ENCODE measurements at regions not wholly inside any gene's neighbourhood (a gene's known extent, or its start where the extent isn't known, plus 50 kb on each side); places are given as distances from the start of the nearest gene placed in this dataset.

DNA sequence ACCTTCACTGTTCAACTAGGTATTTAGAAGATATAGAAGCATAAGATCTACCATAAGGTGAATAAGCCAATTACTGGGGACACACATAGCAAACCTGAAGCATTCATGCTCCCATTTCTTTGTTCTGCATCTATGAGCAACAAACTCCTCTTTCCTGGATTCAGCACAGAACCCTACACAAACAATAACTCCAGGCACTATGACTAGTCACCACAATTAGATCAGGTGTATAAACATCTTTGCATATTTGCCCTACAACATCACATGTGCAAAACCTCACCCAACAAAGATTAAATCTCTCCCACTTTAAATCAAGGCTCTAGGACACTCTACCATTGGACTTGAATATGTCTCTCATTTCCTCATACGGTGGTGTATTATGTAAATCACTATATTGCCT, 652.3 kb downstream of the EPHA7 start:
- TF ChIP-seq, protein P1, sequence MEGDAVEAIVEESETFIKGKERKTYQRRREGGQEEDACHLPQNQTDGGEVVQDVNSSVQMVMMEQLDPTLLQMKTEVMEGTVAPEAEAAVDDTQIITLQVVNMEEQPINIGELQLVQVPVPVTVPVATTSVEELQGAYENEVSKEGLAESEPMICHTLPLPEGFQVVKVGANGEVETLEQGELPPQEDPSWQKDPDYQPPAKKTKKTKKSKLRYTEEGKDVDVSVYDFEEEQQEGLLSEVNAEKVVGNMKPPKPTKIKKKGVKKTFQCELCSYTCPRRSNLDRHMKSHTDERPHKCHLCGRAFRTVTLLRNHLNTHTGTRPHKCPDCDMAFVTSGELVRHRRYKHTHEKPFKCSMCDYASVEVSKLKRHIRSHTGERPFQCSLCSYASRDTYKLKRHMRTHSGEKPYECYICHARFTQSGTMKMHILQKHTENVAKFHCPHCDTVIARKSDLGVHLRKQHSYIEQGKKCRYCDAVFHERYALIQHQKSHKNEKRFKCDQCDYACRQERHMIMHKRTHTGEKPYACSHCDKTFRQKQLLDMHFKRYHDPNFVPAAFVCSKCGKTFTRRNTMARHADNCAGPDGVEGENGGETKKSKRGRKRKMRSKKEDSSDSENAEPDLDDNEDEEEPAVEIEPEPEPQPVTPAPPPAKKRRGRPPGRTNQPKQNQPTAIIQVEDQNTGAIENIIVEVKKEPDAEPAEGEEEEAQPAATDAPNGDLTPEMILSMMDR (IDR thresholded peaks at IDR 0.05; ENCODE audit: extremely low read depth, missing control alignments), result no peak
- DNase-seq (ENCODE audit: low spot score), result no peak

DNA sequence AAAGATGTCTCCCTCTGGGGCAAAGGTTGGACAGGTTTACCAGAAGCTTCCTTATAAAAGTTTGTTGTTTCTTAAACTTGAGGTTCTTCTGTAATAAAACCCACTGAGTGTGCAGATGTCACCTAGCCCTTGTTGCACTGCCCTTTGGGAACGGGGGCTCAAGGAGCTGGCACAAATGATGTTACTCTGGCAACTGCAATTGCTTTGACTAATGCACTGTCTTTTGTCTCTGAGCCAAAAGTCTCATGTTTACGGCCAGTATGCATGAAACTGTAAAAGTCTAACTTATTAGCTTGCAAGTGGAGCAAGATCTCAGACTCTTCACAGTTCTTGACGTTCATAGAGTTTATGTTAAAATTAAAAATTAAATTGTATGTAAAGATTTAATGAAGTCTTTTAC, 655.7 kb downstream of the EPHA7 start:
- no peak for DNase-seq (ENCODE audit: low spot score)
- TF ChIP-seq, protein P1 (IDR thresholded peaks at IDR 0.05; ENCODE audit: extremely low read depth, missing control alignments), result no peak

DNA sequence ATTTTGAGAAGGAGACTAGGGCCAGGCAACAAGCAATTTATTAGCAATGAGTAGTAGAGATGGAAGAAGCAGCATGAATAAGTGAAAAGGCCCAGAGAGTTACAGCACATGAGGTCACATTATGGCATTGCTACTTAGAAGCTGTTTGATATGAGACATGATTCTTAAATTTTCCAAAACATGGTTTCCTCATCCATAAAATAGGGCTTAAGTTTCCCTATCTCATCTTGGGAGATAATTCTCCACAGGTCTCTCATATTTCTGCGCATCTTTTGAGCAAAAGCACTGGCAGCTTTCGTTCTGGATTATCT, 656.1 kb downstream of the EPHA7 start:
- TF ChIP-seq, protein P1 (IDR thresholded peaks at IDR 0.05; ENCODE audit: extremely low read depth, missing control alignments), result no peak
- DNase-seq (ENCODE audit: low spot score), result no peak

DNA sequence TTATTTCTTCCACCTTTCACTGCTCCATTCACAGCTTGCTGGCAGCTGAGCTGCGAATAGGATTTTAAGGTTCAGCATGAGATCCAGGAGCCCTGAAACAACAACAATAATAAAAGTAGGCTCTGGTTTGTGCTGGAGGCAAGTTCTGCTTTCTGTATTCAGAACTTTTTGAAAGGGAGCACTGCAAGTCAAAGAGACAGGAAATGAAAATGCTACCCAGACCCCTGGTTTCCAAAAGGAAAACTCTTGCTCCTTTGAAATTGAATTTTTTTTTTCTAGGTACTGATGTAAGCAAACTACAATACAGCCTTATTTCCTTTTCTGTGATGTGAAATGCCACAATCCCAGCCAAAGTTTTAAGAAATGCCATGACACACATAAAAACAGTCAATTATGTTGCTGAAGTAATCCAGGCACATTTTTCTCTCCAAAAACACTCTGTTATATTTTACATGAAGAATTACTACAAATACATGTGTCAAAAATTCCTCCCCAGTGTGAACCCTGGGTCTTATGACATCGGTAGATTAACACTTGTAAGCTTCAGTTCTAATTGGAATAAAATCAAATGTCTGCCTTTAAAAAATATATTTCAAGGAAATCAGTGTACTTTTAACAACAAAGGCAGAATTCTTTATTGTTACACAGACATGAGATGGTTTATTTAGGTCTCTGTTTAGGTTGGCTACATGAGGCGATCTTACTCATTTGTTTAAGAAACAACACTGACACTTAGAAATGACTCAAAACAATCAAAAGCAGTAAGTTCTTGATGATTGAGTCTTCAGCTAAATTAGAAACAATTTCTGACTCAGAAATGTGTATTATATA, 656.7 kb downstream of the EPHA7 start:
- DNase-seq (ENCODE audit: low spot score), result no peak
- TF ChIP-seq, protein P1 (IDR thresholded peaks at IDR 0.05; ENCODE audit: extremely low read depth, missing control alignments), result no peak

DNA sequence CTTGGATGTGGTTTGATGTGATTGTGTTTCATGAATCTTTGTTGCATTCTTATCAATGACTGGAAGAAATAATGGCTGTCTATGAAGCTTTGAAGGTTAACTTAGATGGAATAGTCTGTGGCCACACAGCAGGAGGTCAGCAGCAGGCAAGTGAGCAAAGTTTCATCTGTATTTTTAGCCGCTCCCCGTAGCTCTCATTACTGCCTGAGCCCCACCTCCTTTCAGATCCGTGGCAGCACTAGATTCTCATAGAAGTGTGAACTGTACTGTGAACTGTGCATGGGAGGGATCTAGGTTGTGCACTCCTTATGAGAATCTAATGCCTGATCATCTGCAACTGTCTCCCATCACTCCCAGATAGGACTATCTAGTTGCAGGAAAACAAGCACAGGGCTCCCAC, 660.2 kb downstream of the EPHA7 start:
- DNase-seq (ENCODE audit: low spot score), result no peak
- TF ChIP-seq, protein P1 (IDR thresholded peaks at IDR 0.05; ENCODE audit: extremely low read depth, missing control alignments), result no peak

DNA sequence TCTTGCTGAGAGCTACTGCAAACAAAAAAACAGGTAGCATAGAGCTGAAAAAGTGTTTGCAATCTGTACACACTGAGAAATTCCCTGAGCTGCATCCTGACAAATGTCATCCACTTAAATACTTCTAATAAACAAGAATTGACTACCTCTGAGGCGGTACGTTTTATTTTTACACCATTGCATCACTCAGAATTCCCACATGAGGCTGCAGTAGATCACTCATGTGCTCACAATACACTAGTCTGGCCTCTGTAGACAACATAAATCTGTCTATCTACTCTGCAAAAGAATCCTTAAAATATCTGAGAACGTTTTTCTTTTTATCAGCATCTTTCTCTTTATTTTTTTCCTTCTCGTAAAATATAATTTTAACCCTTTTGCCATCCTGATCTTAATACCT, 661.4 kb downstream of the EPHA7 start:
- TF ChIP-seq, protein P1 (IDR thresholded peaks at IDR 0.05; ENCODE audit: extremely low read depth, missing control alignments), result no peak
- no peak for DNase-seq (ENCODE audit: low spot score)

DNA sequence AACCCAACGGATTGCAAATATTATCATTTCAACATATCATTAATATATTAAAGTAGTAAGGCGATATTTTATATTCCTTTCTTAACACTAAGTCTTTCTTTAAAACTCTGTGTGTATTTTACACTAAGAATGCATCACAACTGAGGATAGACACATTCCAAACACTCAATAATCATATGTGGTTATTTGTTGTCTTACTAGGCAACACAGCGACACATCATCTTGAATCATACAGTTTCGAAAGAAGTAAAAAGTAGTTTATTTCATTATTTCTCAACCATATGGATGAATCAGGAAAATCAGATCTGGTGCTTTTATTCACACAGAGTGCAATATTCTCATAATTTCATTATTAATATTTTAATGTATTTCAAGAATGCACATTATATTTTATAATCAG, 662.4 kb downstream of the EPHA7 start:
- TF ChIP-seq, protein P1 (IDR thresholded peaks at IDR 0.05; ENCODE audit: extremely low read depth, missing control alignments), result no peak

More for the DNA sequence above, 662.4 kb downstream of the EPHA7 start:
- no peak for DNase-seq (ENCODE audit: low spot score)

All from GM20000 (cell line).